ENCODE measurements at regions not wholly inside any gene's neighbourhood (a gene's known extent, or its start where the extent isn't known, plus 50 kb on each side); places are given as distances from the start of the nearest gene placed in this dataset.
A peak's percentile ranks its signal among the peaks of the same experiment; 100 is the strongest.
"Not testable (repeated sequence)": the region's sequence is repeated elsewhere in the genome, so short reads cannot be mapped to it uniquely, and the experiment has no call there.

- DNase-seq (ENCODE audit: low read depth) = no peak
These were observed 116.7 kb downstream of the SOX4 start for GRCh38 chr6:21710216-21710615.

GRCh38 chr6:21710908-21711627, 117.5 kb downstream of the SOX4 start:
- no peak for DNase-seq (ENCODE audit: low read depth)

- DNase-seq (ENCODE audit: low read depth) = no peak
These were observed 118.7 kb downstream of the SOX4 start for GRCh38 chr6:21712213-21712612.

DNA sequence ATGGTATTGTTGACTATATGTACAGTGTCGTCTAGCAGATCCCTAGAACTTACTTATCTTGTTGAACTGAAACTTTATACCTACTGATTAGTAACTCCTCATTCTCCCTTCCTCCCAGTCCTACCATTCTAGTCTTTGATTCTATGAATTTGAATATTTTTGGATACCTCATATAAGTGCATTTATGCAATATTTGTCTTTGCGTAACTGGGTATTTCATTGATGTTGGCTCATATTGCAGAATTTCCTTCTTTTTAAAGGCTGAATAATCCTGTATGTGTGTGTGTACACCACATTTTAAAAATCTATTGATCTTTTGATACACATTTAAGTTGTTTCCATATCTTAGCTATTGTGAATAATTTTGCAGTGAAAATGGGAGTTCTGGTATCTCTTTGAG, 119.9 kb downstream of the SOX4 start:
- DNase-seq (ENCODE audit: low read depth) = no peak

DNA sequence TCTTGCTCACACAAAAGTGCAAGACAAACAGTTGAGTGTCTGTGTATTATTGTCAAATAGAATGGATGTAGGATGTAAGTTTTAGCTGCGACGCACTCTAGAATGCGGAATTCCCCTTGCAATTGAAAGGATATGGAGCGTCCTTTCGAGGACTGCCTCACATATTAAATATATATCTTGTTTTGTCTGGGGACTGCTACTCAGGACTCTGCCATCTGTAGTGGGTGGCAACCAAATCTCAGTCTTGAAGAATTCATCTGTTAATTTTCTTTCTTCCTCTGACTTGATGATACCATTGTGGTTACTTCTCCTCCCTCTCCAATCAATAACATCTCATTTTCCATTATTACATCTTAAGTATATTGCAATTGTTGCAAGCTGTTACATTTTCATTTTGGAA, 121.6 kb downstream of the SOX4 start:
- DNase-seq (ENCODE audit: low read depth) = no peak

DNA sequence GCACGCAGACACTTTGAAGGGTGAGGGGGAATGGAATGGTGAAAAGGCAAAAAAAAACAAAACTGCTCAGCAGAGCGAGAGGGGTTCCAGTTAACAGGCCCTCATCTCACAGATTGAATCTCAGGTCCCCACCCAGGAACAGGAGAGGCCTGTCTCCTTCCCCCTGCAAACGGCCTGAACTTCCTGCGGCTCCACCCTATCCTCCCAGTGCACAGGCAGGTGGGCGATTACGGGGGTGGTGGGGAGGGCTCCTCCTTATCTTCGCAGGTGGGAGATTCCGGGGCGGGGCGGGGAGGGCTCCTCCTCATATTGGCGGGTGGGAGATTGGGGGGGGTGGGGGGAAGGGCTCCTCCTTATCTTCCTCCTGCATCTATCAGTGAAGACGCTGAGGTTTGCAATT, 129.0 kb downstream of the SOX4 start:
- DNase-seq (ENCODE audit: low read depth) = no peak

DNA sequence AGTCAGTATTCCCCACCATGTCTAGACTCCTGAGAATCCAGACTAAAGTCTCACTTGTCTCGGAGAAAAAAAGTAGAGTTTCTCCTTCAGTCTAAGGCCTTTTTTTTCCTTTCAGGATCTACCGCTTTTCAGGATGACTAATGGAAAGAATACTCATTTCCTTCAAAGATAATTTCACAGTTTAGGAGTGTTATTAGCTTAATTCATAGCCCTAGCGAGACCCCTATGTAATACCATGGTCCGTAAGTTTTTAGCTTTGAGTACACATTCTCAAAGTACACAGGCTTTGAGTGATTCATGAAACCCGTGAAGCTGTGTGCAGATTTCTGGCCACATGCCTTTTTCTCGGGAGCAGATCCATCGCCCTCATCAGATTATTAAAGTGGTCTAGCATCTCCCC, 133.1 kb downstream of the SOX4 start:
- DNase-seq (ENCODE audit: low read depth) = no peak

GRCh38 chr6:21728141-21728540, 134.6 kb downstream of the SOX4 start:
- DNase-seq (ENCODE audit: low read depth) = no peak

DNA sequence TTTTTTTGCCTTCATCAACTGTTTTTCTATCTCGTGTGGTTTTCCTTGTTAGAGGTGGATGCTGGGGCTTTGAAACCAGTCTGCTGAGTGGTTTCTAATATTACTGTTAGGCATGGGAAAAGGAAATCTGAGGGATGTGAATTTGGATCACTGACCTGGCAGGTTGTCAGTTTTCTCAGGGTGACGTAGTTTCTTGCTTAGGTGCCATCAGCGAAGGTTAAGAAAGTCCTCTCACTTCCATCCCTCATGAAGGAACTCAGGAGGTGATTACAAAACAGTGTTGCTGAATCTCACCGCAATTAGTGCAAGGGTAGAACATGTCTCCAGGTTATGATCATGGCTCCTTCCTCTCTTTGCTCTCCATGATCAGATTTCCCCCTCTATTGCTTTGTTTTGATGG, 135.9 kb downstream of the SOX4 start:
- DNase-seq (ENCODE audit: low read depth) = no peak

DNA sequence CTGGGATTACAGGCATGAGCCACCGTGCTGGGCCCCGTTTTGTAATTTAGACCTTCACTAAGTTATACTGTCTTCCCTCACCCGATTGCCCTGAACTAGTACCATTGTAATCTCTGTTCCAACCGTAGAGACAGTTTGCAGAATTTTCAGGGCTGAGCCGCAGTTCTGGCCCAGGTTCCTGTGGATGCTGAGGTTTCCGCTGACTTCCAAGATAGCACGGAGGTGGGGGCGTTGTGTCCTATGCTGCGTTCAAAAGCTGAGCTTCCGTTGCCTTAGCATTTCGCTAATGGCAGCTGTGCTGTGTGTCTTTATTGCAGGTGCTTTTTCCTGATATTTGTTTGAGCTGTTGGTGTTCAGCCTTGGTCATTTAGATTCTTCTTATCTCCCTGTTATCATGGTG, 137.0 kb downstream of the SOX4 start:
- no peak for DNase-seq (ENCODE audit: low read depth)

GRCh38 chr6:21731411-21732031, 138.0 kb downstream of the SOX4 start:
- DNase-seq (ENCODE audit: low read depth) = no peak

DNA sequence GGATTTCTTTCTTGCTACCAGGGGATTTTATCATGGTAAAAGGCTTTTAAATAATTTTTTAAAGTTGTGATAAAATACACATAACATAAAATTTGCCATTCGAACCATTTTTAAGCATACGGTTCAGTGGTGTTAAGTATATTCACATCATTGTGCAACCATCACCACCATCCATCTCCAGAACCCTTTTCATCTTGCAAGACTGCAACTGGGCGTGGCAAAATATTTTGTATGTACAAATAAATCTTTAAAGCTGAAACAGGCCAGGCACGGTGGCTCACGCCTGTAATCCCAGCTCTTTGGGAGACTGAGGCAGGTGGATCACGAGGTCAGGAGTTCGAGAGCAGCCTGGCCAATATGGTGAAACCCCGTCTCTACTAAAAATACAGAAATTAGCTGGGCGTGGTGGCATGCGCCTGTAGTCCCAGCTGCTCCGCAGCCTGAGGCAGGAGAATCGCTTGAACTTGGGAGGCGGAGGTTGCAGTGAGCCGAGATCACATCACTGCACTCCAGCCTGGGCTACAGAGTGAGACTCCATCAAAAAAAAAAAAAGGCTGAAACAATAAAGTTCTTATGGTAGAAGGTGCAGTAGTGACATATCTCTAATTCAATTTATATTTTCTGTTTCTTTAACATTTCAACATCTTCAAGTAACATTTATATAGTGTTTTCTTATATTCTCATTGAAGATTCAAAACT, 138.6 kb downstream of the SOX4 start:
- not testable (repeated sequence) for DNase-seq (ENCODE audit: low read depth)

- DNase-seq (ENCODE audit: low read depth) = no peak
These were observed 139.2 kb downstream of the SOX4 start for GRCh38 chr6:21732731-21733130.

DNA sequence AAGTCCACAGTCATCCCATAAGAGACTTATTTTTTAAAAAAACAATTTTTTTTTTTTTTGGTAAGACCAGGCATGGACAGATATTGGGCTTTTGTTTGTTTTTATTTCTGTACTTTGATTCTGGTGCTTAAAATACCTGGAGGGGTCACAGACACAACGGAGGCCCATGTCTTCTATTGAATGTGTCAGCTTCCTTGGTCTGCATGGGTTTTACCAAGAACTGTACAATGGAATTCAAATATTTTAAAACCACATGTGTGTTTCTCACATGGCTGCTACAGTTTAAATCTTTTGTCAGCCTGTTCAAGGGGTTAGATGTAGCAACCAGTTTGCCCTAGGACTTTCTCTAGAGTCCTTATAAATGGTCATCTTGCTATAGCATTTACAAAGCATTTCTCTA, 139.8 kb downstream of the SOX4 start:
- no peak for DNase-seq (ENCODE audit: low read depth)

DNA sequence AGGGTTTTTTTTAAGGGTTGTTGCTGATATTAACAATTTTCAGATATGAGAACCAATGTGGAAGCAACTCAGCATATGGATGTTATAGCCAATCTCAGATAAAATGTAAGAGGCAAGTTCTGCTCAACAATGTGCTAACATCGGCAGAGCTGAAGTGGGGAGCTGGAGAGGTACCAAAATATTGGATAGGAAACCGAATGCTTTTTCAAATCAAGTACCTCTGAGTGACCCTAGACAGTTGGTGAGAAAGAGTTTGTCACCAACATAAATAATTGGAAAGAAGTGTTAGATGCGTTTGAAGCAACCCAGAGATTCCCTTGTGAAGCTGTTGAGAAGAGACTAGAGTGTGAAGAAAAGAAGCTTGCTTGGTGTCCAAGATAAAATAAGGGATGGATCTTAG, 140.7 kb downstream of the SOX4 start:
- DNase-seq (ENCODE audit: low read depth) = no peak

- DNase-seq (ENCODE audit: low read depth) = no peak
These were observed 144.9 kb downstream of the SOX4 start for GRCh38 chr6:21738180-21739094.

- no peak for DNase-seq (ENCODE audit: low read depth)
These were observed 145.7 kb downstream of the SOX4 start for GRCh38 chr6:21739241-21739640.

- no peak for DNase-seq (ENCODE audit: low read depth)
These were observed 146.3 kb downstream of the SOX4 start for GRCh38 chr6:21739838-21740237.

DNA sequence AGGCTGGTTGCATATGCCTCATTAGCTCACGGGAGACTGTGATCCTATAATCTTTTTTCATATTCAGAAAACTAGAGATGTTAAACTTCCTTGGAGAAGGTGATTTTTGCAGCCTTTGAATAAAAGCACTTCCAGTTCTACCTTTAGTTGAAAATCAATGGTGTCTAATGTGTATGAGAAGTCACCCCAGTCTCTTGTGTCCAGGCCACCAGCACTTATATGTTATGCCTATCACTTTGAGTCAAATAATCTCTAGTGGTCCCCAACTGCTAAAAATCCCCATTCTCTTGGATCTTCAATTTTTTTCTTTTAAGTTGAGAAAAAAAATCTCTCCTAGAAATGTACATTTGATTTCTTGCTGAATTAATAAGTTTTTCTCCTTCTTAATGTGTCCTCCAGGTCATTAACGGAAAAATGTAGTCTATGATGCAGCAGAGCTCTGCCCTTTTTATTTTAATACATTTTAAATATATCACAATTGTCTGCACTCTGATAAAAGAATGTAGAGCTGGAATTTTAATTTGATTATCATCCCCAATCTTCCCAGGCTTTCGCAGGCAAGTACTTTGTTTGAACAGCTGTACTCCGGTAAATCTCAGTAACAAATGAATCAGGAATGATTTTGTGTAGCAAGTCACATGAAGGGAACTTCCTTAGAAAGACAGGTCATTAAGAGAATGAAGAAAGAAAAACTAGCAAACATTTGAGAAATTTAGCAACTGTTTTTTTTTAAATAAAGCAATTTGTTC, 147.0 kb downstream of the SOX4 start:
- no peak for DNase-seq (ENCODE audit: low read depth)

GRCh38 chr6:21741221-21742109, 147.9 kb downstream of the SOX4 start:
- no peak for DNase-seq (ENCODE audit: low read depth)

- peak; percentile 78 for DNase-seq (ENCODE audit: low read depth)
These were observed 148.7 kb downstream of the SOX4 start for GRCh38 chr6:21742238-21742660.

All from non-pigmented ciliary epithelial cell (primary cell).